KG1 (cell line): ENCODE measurements at regions not wholly inside any gene's neighbourhood (a gene's known extent, or its start where the extent isn't known, plus 50 kb on each side); places are given as distances from the start of the nearest gene placed in this dataset.
A peak's percentile ranks its signal among the peaks of the same experiment; 100 is the strongest.

ENCODE experiments used
- DNase-seq: peaks from one replicate; lab custom pipeline; 2025; lab: John Stamatoyannopoulos, UW

GRCh38 chr12:89256060-89256459 is 96.2 kb downstream of the DUSP6 start:
- no peak for DNase-seq

GRCh38 chr12:89253488-89253887 is 98.8 kb downstream of the DUSP6 start:
- DNase-seq: no peak

GRCh38 chr12:89252284-89252683 is 100.0 kb downstream of the DUSP6 start:
- no peak for DNase-seq

- no peak for DNase-seq
These were observed 100.7 kb downstream of the DUSP6 start for GRCh38 chr12:89251342-89252271.

GRCh38 chr12:89250636-89251035 is 101.7 kb downstream of the DUSP6 start:
- DNase-seq: no peak

- DNase-seq: peak; percentile 56
These were observed 102.1 kb downstream of the DUSP6 start for GRCh38 chr12:89250213-89250612.

GRCh38 chr12:89247967-89248366 is 104.3 kb downstream of the DUSP6 start:
- DNase-seq: no peak

- DNase-seq: no peak
These were observed 104.8 kb downstream of the DUSP6 start for GRCh38 chr12:89247541-89247942.

GRCh38 chr12:89245090-89245489 is 107.2 kb downstream of the DUSP6 start:
- DNase-seq: peak; percentile 57

- peak; percentile 57 for DNase-seq
These were observed 107.8 kb downstream of the DUSP6 start for GRCh38 chr12:89244536-89244935.

- no peak for DNase-seq
These were observed 108.5 kb downstream of the DUSP6 start for GRCh38 chr12:89243771-89244170.

GRCh38 chr12:89239534-89239933 is 112.8 kb downstream of the DUSP6 start:
- DNase-seq: no peak

- no peak for DNase-seq
These were observed 113.7 kb downstream of the DUSP6 start for GRCh38 chr12:89238593-89238992.

GRCh38 chr12:89237763-89238162 is 114.5 kb downstream of the DUSP6 start:
- DNase-seq: no peak

- DNase-seq: no peak
These were observed 115.4 kb downstream of the DUSP6 start for GRCh38 chr12:89236748-89237383.

GRCh38 chr12:89236237-89236636 is 116.1 kb downstream of the DUSP6 start:
- no peak for DNase-seq

GRCh38 chr12:89235189-89235993 is 116.9 kb downstream of the DUSP6 start:
- peak; percentile 18 for DNase-seq

- no peak for DNase-seq
These were observed 117.8 kb downstream of the DUSP6 start for GRCh38 chr12:89234324-89235114.

GRCh38 chr12:89231686-89232085 is 120.6 kb downstream of the DUSP6 start:
- DNase-seq: no peak

GRCh38 chr12:89230376-89231315 is 121.7 kb downstream of the DUSP6 start:
- no peak for DNase-seq

GRCh38 chr12:89228491-89228890 is 123.8 kb downstream of the DUSP6 start:
- DNase-seq: no peak
